H4 (cell line): ENCODE measurements at regions not wholly inside any gene's neighbourhood (a gene's known extent, or its start where the extent isn't known, plus 50 kb on each side); places are given as distances from the start of the nearest gene placed in this dataset.

Source experiments
- DNase-seq: peaks from one replicate; pipeline ENCODE4 v3.0.0-alpha.2; 2015; ENCODE audit warnings: low spot score

DNA sequence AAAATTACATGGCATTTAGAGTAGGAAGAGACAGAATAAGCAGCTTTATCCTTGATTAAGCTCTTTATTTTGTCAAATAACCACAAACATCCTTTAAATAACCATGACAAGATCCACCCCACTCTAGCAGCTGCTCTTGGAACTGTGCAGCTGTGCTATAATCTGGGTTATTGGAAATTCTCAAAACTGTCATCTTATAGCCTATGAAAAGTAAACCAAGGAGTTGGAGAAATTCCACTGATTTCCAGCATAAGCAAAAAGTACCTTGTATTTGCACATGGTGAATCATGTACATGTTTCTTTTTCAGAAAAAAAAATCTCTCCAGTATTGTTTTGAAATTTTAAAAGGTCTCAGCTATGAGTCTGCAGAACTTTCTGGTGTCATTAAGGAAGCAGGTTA is 88.8 kb upstream of the ABI3BP start:
- no peak for DNase-seq

- DNase-seq: no peak
Measured at GRCh38 chr3:101081446-101081845, 88.2 kb upstream of the ABI3BP start.

DNA sequence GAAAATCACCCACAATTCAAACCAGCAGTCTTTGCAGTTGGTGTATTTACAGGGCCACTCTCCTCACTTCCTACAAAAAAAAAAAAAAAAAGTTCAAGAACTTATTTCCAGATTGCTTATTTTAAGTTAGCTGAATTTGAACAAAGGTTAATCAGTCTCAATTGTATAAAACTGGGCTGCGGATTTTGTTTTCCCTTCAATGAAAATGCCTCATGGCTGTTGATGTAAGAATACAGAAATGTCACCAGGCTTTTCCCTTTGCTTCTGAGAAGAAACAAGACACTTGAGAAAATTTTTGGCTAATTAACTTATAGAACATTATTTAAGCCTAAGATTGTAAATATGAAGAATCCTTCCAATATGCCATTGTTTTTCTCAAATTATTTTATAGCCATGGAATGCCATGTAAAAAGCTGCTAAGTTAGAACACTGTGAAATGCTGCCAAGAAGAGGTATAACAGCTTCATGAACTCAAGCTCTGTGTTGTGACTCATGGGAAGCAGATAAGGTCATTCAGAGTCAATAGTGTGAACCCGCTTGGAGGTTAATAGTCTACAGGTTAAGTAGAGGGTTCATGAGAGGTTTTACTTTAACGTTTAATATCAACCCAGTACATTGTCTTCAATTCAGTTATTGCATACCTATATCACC is 84.3 kb upstream of the ABI3BP start:
- no peak for DNase-seq

DNA sequence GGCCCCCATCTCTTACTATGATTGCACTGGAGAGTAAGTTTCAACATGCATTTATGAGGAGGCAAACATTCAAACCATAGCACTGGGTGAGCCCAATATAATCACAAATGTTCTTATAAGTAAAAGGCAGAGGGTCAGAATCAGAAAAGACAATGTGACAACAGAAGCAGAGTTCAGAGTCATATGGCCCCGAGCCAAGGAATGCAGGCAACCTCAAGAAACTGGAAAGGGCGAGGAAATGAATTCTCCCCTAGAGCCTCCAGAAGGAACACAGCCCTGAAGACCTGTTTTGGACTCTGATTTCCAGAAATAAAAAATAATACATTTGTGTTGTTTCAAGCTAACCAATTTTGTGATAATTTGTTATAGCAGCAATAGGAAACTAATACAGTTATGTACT is 81.3 kb upstream of the ABI3BP start:
- no peak for DNase-seq

- no peak for DNase-seq
Measured at GRCh38 chr3:101072300-101072699, 79.1 kb upstream of the ABI3BP start.

DNA sequence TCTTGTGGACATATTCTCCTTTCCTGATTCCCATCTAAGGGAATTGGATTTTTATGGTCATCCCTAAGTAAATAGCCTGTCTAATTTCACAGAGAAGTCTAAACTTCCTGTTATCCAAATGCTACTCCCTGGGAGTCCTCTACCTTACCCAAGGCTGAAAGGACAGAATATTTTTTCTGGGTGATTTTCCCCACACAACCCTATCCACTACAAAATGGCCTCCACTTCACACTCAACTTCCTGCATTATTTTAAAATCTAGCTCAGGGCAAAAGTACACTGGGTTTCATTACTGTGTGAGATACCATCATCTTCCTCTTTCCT is 77.5 kb upstream of the ABI3BP start:
- no peak for DNase-seq

- peak; percentile 24 for DNase-seq
Measured at GRCh38 chr3:101069901-101070798, 76.9 kb upstream of the ABI3BP start.

DNA sequence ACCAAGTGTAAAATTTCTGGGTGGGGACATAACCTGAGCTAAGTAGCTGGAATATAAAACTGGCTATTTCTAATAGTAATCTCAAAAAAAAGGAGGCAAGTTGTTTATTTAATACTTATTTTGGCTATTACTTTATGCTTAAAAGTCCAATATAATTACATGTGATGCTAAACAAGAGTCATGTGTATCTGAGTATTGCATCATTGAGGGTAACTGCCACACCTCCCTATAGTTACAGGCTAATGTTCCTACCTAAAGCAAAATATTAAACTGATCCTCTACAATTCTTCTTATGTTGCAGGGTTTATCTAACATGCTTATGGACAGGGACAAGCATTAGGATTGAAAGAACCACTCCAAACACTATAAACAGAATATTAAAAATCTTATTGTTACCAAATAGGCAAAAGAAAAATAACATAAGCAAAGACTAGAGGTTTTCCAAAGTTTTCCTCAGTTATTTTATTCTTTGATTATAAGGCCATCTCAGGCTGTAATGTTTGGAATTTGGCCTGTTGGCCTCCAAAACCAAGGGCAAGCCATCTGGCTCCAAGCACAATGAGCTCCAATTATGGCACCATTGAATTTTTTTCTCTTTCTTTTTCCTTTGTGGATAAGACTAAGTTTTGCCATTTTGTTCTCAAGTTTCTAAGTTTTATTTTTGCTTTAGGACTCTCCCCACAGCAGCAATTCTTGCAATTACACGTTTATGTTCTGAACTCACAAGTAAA is 75.8 kb upstream of the ABI3BP start:
- DNase-seq: no peak

DNA sequence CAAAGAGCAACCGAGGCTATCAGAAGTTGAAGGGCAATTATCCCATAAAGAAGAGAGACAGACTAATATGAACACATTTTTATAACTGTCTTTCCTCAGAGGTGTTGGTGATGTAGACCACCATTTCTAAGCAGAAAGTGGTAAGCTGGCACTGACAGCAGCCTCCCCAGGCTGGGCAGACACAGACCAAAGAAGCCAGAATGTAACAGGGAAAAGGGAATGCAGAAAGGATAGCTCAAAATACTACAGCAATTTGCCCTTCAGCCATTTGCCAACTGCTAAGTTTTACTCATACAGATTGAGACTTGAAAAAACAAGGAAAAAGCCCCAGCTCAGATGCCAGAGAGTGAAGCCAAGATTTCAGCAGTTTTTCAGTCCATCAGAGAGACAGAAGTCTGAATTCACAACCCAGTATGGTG is 73.5 kb upstream of the ABI3BP start:
- no peak for DNase-seq

DNA sequence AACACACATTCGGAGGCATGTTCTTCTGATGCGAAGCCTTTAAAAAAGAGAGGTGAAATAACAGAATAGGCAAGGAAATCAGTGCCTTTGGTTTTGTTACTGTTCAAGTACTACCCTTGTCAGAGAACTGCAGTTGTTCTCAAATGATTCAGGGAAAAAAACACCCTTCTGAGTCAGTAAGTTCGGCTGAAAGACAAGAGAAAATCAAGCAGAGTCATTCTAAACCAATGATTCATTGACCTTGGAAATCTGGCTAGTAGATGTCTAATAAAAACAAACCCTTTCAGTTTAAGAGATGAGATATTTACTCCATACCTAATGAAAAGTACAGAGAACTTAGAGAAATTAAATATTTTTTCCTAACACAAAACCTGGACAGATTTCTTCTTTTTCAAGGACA is 72.7 kb upstream of the ABI3BP start:
- DNase-seq: peak; percentile 65

DNA sequence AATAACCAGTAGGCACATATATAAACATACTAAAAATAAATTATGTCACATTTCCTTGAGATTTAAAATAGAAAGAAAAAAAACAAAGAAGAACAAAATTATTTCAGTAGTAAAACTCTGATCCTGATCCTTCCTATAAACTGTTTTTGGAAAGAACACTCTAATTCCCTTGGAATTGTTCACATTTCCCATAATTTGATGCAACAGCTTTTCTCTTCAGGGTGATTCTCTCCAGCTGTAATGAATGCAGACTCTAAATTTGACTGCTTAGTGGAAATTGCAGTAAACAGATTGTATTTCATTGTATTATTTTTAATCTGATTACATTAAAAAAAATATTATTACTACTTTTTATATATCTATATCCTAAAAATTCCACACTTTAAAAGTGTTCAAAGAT is 70.2 kb upstream of the ABI3BP start:
- DNase-seq: no peak

GRCh38 chr3:101061312-101061711 is 68.1 kb upstream of the ABI3BP start:
- DNase-seq: no peak

DNA sequence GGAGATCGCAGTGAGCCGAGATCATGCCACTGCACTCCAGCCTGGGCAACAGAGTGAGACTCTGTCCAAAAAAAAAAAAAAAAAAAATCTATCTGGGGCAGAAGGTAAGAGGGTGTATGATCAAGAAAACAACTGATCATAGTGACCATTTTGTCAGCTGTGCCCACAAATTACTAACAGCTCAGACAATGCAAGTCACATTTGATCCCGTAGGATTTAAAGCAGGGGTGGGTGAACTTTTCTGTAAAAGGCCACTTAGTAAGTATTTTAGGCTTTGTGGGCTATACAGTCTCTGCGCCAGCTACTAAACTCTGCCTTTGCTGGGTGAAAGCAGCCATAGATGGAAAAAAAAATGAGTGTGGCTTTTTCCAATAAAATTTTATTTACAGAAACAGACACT is 57.6 kb upstream of the ABI3BP start:
- DNase-seq: no peak

GRCh38 chr3:101050046-101050445 is 56.8 kb upstream of the ABI3BP start:
- no peak for DNase-seq

- DNase-seq: no peak
Measured at GRCh38 chr3:101049532-101049931, 56.3 kb upstream of the ABI3BP start.

- no peak for DNase-seq
Measured at GRCh38 chr3:101043687-101044078, 50.5 kb upstream of the ABI3BP start.

DNA sequence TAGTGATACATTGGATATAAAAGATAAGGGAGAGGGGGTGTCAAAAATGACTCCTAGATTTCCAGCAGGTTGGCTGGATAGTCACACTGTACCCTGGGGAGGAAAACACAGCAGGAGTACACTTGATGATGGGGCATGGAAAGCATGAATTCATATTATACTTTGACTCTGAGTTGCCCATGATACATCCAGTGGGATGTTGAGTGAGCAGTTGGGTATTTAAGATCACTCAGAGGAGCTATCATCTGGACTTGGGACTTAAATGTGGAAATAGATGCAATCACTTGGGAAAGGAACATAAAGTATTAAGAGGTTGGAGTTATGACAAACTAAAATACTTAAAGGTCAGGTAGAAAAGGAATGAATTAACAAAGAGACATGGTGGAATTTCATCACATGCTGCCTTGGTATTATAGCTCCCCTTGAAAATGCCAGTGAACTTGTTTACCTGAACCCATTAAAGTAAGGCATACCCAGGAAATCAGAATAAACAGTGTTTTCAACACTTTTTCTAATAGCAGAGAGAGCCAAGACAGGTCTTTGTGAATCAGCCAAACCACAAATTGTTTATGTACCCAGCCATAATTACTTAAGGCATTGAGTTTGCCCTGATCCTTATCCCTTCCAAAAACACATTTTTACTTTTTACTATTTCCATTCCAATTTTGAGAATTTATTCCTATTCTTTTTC is 49.9 kb upstream of the ABI3BP start:
- peak; percentile 28 for DNase-seq
